NCI-H69 (cell line): ENCODE measurements at regions not wholly inside any gene's neighbourhood (a gene's known extent, or its start where the extent isn't known, plus 50 kb on each side); places are given as distances from the start of the nearest gene placed in this dataset.

Experiments
- DNase-seq: peaks from one replicate; lab custom pipeline; 2025; lab: John Stamatoyannopoulos, UW

DNA sequence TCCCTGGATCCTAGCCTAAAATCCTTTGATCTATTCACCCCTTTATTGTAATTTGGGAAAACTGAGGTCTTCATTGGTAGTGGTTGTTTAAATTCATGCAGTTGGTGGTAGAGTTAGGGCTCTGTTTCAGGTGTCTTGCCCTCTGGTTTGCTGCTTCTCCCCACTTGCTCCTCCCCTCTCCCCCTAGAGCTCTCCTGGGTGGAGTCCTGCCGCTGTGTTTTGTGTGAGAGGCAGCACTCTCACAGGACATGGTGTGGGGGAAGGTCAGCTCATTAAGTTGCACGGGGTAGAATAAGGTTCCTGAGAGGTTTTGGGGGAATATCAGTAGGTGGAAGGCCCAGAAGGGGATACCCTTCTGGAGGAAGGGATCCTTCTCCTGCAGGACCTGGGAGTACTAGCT, 98.1 kb upstream of the NECTIN1 start:
- DNase-seq: no peak

DNA sequence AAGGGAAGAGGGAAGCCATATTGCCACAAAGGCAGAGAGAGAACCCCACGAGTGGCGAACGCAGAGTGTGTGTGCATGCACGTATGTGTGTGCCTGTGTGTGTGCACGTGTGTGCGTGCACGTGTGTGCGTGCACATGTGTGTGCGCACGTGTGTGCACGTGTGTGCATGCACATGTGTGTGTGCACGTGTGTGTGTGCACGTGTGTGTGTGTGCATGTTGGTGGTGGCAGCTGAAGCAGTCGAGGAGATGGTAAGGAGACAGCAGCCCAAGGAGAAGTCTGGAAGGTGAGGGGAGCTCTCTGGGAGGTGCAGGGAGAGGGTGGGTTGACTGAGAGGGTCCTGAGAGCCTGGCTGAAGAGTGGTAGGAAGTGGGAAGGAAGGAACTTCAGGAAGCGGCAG, 94.1 kb upstream of the NECTIN1 start:
- no peak for DNase-seq

DNA sequence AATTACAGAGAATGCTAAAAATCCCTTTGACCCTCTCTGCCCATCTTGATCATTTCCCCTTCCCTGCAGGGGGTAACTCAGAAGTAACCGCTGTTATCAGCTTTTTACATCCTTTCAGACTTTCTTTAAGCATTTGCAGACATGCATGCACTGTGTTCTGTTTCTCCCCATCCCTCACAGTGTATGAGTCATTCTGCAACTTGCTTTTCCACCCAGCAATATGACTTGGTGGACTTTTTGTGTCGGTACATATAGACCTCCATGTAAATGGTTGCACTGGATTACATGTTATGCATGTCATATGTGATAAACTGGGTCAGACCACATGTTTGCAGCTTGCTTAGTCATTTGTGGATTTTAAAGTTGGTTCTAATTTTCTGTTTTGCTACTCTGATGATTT, 87.7 kb upstream of the NECTIN1 start:
- DNase-seq: no peak

DNA sequence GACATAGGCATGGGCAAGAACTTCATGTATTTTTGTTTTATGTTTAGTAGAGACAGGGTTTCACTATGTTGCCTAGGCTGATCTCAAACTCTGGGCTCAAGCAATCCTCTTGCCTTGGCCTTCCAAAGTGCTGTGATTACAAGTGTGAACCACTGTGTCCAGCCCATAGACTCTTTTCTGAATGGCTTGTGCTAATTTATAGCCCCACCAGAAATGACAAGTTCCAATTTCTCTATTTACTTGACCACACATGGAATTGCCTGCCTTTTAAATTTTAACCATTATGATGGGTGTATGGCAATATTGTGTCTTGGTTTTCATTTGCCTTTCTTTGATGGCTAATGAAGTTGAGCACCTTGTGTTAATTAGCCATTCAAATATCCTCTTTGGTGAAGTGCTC, 85.8 kb upstream of the NECTIN1 start:
- no peak for DNase-seq

DNA sequence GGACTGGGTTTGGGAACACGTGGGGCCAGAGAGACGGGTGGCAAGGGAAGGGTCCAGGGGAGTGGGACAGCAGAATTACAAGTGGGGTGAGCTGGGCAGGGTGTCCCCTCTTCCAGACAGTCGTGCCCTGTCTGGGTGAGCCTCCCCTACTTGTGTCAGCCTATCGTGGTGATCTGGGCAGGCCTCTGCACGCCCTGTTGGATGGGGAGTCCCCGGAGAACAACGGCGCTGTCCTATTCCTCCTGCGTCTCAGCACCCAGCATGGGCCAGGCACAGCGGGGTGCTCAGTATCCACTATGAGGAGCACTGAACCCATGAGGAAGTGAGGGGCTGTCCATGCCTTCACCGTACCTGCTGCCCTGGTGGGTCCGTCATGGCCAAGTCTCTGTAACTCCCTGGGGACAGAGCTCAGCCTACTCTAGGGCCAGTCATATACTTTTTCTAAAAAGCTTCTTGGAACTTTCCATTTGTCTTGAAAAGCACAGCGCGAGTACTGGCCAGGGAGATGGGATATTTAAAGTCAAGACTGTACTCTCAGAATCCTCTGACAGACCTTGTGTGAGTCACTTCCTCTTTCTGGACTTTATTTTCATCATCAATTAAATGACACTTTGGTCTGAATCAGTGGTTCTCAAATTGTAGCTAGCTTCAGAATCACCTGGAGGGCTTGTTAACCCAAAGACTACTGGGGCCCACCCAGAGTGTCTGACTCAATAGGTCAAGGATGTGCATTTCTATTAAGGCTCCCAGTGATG, 81.7 kb upstream of the NECTIN1 start:
- DNase-seq: no peak

DNA sequence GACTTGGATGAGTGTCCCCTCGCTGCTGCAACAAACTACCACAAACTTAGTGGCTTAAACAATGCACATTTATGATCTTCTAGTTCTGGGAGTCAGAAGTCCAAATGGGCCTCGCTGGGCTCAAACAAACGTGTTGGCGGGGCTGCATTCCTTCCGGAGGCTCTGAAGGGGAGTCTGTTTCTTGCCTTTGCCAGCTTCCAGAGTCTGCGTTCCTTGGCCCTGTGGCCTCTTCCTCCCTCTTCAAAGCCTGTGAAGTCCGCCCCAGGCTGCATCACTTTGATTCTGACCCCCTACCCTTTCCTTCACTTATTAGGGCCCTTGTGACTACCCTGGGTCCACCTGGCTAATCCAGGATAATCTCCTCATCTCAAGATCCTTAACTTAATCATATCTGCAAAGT, 80.3 kb upstream of the NECTIN1 start:
- no peak for DNase-seq

DNA sequence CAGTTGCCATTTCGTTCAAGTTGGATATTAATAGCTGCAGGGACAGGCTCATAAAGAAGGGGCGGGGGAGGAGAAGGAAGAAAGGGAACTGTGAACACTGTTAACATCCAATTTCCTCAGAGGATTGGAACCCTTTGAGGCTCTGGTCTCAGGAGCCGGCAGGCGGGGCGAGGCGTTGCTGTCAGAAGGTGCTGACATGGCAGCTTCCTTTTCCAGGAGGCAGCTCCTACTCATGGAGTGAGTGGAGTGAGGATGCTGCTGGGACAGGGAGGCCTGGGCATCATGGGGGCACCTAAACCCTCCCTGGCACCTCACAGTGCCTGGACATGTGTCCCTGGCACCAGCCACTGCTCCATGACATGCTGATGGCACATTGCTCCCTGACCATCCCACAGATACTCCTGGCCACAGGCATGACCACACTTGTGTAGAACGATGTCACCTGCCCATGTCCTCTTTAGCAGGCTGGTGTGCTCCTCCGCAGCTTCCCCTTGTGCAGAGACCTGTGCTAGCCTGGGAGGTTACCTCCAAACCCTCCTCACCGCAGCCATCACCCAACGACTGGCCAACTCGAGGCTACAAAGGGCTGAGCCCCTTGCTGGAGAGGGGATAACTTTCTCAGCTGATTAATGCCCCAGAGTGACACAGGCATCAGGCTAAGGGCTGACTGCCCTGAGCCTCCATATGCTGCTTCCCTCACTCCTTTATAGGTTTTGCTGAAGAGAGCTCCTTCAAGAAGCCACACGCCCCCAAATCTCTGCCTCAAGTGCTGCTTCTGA, 79.6 kb upstream of the NECTIN1 start:
- DNase-seq: no peak

DNA sequence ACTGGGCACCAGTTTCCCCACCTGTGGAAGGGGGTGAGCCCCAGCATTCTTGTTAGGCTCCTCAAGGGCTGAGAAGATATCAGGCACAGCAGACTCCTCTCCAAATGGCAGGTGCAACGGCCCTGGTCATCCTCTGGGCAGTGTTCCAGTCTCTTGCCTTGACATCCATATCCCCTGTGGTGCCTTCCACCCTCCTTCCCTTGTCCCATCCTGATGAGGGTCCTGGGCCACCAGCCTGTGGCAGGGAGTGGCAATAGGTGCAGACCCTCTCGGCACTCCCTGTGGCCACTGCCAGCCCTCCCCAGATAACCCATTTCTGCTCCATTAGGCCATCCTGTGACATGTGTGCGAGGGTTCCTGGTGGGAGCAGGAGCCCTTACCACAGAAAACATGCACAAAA, 78.8 kb upstream of the NECTIN1 start:
- DNase-seq: no peak

DNA sequence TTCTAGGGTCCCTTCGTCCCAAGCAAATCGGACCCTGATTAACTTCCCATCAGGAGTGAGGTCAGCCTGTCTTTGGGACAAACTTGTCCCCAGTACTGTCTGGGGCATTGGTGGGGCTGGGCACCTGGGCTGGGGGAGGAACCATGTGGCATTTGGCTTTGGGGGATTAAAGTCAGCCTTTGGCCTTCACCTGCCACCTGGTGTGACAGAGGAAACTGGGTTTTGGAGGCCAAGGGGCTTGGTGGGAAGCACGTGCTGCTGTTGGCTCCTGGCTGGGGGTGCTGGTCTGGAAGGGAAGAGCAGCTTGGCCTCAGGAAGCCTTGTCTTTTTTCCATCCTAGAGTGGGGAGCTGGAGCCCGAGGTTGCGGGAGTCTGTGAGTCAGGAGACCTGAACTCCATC, 78.4 kb upstream of the NECTIN1 start:
- DNase-seq: no peak

DNA sequence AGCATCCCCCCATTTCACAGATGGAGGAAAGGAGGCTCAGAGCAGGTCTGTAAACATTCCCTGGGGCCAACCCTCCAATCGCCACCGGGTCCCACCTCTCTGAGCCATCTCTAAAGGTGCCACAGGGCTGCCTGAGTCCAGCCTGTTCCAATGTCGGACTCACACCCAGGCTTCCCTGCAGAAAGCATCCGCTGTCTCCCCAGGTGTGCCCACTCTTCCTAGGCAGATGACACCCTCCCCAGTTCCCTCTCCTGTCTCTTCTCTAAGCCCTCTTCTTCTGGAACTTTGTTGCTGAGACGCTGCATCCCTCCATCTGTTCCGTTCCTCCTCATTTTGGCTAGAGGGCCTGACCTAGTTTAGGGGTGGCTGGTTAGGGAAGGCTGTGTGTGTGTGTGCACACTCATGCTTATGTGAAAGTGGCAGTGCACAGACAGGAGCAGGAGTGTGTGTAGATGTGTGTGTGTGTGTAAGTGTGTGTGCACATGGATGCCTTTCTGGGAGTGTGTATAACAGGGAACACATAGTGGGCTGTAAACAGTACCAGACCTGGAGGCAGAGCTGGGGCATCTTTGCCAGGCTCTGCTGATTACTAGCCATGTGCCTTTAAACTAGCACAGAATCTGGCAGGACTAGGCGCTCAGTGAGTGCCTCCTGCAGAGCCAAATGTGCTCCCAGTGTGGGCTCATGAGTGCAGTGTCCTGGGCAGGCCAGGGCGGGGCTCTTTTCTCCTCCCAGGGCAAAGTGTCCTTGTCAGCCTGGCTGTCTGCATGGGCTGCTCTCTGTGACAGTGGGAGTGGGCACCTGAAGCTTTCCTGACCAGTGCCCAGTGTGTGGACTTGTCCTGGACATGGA, 77.3 kb upstream of the NECTIN1 start:
- DNase-seq: peak; percentile 47

DNA sequence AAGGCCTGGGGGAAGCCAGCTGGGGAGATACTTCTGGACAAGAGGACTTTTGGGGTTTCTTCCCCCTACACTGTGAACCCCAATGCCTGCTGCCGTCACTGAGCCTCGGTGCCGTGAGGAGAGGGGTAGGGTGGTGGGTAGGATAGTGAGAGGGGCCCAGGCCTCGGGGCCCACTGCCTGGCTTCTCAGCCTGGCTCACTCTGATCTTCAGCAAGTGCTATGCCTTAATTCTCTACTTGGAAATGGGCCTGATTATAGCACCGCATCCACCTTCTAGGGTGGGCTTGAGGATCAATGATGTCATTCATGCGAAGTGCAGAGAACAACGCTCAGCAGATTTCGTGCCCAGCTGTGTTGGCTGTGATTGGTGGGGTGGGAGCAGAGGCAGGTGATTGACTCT, 76.7 kb upstream of the NECTIN1 start:
- no peak for DNase-seq

DNA sequence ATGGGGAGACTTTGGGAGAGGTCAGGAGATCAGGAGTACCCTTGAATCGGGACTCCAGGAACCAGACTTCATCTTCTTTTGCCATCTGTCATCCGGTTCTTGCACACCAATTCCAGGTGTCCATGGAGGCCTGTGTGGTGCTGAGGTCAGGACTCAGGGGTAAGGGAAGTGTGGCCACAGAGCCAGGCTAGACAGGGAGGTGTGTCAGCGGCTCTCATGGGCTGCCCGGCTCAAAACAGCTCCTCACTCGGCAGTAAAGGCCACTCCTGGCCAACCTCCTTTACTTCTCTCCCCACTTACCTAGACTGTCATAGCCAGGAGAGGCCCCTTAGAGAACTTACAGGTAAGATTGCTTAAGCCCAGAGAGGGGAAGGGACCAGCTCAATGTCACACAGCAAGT, 75.7 kb upstream of the NECTIN1 start:
- DNase-seq: no peak

DNA sequence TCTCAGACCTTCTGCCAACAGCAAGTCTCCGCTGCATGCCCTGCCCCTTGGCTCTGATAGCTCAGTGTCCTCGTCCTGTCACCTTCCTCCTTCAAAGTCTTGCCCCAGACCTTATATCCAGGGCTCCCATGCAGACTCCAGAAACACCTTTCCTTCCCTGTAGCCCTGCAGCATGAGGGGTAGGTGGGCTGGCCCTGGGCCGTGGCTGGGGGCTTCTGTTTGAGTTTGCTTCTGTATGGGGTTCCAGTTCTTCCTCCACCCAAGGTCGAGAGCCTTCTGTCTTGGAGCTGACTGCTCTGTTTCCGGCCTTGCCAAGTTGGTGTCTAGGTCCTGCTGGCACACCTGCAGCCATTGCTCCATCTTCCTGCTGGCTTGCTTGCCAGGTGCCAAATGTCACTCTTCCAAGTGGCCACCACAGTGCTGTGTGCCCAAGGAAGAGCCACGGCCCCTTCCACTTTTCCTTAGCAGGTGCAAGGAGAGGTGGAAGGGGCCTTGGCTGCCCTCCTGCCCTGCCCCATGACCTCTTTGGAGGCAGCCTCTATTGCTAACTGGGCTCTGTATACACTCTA, 74.8 kb upstream of the NECTIN1 start:
- DNase-seq: no peak

DNA sequence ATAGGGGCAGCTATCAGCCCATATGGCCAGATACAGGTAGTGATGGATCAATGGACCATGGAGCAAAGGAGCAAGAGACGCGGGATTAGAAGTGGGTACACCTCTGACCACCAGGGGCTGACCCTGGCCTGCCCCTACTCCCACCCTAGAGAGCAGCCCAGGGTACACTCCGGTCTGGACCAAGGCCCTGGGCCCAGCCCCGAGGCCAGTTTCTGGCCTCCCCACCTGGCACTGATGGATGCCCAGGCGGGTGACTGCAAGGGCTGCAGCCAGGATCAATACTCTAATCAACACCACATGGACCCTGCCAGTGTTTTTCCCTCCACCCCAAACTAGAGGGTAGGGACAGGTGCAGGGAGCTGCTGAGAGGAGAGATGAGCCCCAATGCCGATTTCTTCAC, 74.1 kb upstream of the NECTIN1 start:
- DNase-seq: no peak

DNA sequence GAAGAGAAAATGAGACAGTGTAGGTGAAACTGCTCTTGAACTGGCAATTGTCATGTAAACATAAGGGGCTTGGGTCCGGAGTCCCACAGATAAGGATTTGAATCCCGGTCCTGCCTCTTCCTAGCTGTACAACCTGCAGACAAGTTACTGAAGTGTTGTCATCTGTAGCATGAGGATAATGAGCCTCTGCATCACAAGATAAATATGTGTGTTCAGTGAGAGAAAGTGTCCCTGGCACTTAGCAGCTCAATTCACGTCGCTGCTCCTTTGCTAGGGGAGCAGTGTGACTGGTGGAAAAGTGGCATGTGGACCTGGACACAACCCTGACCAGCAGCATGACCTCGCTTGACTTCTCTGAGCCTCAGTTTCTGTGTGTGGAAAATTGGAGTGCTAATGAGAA, 73.7 kb upstream of the NECTIN1 start:
- DNase-seq: no peak

DNA sequence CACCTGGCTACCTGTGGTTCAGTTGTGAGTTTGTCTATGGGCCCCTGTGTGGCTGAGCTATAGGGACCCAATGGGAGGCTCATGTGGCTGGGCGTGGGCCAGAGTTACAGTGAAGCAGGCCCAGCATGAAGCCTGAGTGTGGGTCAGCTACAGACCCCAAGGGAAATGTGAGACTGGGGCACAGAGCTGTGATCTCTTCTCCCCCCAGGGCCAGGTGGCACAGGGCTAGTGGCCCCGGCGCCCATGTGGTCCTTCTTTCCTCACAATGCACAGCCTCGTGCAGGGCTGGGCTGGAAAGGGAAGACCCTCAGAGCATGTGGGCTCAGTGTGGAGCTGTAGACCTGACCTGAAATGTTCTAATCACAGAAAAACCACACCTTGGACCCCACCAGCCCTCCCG, 71.6 kb upstream of the NECTIN1 start:
- DNase-seq: no peak

DNA sequence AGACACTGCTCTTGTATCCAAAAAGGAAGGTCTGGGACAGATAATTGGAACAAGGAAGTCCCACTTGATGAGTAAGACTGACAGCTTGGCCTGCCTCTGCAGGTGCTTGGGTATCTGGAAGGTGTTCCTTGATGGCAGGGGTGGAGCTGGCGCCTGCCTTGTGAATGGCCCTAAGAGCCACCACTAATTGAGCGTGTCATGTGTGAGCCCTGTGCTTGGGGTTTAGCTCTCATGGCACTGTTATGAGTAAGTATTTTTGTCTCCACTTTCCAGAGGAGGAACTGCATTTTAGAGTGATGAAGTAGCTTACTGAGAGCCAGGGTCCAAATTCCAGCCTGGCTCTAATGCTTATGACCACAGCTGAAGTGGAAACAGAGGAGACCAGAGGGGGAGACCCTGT, 71.2 kb upstream of the NECTIN1 start:
- peak; percentile 68 for DNase-seq

DNA sequence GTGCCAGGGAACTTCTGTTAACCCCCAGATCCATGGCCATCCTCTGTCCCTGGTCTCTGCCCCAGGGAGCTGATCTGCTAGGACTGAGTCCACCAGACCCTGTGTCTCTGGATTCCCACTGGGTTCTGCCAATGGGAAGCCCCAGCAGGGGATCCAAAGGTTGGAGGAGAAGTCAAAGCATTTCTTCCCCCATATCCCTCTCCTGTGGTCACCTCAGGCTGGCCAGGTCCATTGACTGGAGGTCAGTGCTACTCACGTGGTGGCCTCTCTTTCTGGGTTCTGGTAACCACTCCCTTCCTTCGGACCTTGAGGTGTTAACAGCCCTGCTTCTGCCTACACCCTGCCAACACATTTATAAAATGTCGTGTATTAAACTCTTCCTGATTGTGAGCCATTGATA, 69.7 kb upstream of the NECTIN1 start:
- DNase-seq: no peak

DNA sequence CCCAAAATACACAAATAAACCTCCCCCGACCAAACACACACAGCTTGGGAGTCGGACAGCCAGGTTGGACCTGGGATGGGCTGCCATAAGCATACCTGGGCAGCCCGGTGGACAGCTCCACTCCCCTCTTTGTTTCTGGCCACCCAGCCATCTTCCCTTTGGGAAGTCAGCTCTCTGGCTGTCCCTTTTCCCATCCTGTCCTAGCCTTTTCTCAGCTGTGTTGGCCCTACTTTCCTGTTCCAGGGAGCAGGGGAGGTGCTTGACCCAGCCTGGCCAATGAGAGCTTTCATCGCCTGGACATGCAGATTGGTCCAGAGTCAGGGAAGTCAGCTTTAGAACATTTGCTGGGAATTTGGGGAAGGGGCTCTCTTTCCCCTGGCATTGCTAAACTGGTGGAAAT, 68.7 kb upstream of the NECTIN1 start:
- no peak for DNase-seq

DNA sequence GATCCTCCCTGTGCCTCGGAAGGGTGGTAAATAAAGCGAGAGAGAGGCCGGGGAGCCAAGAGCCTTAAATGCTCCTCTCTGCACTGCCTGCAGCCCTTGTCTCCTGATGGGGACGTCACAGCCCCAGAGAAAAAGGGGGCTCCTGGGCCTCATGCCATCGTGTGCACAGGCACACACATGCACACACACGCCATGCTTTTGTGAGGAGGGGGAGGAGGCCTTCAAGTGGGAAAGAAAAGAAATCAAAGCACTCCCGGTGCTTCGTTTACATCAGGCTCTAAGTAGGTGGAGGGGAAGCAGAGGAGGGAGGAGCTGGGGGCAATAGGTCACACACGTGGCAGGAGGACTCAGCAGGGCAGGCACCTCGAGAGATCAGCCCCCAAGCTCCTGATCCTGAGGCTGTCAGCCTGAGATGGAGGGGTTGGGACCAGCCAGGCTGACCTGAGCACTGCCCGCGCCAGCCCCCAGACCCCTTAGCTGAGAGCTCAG, 68.2 kb upstream of the NECTIN1 start:
- peak; percentile 73 for DNase-seq

DNA sequence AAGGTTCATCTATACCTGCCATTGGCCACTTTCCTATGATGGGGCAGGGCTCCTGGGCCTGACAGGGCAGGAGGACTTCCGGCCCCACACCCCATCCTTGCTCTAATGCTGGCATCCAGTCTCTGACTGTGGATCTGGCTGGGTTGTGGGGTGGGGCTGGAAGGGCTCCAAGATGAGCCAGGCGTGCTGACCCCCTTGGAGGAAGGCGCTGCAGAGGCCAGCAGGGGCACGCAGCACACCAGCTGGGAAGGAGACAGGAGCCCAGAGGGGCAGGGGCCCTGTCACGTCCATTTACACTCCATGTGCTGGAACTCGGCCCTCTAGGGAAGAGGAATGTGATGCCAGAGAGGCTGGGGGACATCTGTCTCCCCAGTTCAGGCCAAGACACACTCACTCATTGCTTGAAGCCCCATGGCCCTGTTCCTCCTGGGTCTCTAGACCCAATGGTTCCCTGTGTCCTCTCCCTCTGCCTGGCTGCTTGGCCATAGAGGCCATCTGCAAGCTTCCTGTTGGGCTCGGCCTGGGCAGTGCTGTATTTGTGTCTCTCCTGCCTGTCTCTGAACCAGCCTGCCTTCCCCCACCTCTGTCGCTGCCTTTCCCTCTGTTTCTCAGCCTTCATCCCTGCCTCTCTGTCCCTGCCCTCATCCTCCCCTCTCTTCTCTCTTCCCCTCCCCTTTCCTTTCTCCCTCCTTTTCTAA, 67.5 kb upstream of the NECTIN1 start:
- DNase-seq: peak; percentile 20

DNA sequence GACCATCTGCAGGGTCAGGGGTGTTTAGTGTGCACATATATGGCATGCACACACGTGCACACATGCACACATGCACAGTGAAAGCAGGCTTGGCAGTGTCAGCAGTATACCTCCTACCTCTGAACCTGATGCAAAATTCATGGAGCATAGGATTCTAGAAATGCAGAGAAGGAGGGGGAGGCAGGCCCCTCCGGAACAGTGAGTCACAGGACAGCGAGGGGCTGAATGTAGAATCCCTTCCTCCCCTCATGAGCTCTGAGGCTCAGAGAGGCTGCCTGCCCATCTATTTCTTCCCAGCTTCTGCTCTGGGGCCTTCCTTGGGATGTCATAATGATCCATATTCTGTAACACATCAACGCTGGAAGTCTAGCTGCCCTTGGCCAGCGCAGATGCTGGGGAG, 66.7 kb upstream of the NECTIN1 start:
- DNase-seq: no peak
